ENCODE measurements at regions not wholly inside any gene's neighbourhood (a gene's known extent, or its start where the extent isn't known, plus 50 kb on each side); places are given as distances from the start of the nearest gene placed in this dataset.

GRCh38 chr6:2471472-2471871 lies 226.1 kb upstream of the GMDS start:
- POLR2A ChIA-PET = interaction anchor here (0.5 kb wide), 1 partner anchor 293 kb away, joined by 5 read pairs; the partner anchor contains the start of gene WRNIP1
- DNase-seq (ENCODE audit: low read depth, low spot score) (no peak), ATAC-seq (no peak)
- intact Hi-C loops (cut with micrococcal nuclease; ENCODE audit: unreplicated experiment) = no loop called here
- H3K9me3 ChIP-seq (ENCODE audit: control insufficient read depth, insufficient read depth, low read depth, low read length) = no peaks in the 10 kb centered on the region
- no TSS peak for BruUV-seq (replicated peaks)
- CTCF ChIA-PET = no interaction called here
- no peaks in the 10 kb centered on the region for H3K4me1 ChIP-seq (ENCODE audit: control insufficient read depth, insufficient read depth, low read length)
- TF ChIP-seq CTCF (IDR thresholded peaks at IDR 0.05) = no peak
- no peak for TF ChIP-seq REST (IDR thresholded peaks at IDR 0.05; ENCODE audit: insufficient read depth in 1 of 2, low read depth in 2 of 2, low read length in 1 of 2)
- TF ChIP-seq POLR2AphosphoS5 (IDR thresholded peaks at IDR 0.05; ENCODE audit: low read depth, low read length) = no peak
- TF ChIP-seq TCF7L2 (IDR thresholded peaks at IDR 0.05; ENCODE audit: low read depth, low read length) = no peak
- TF ChIP-seq SIN3A (IDR thresholded peaks at IDR 0.05; ENCODE audit: borderline replicate concordance, insufficient read depth, low read depth, low read length) = no peak
- no peak overlapping the region for H3K4me3 ChIP-seq (ENCODE audit: low read depth in 2 of 2, low read length in 2 of 2)
- H3K27ac ChIP-seq (ENCODE audit: low read length) = no peak overlapping the region
- in situ Hi-C loops (cut with HindIII; ENCODE audit: low pct_unique_long_range_greater_than_20kb, low sequenced_read_pairs) = no loop called here
- no peaks in the 10 kb centered on the region for H3K36me3 ChIP-seq (ENCODE audit: control insufficient read depth, insufficient read depth, low read length)
- H3K27me3 ChIP-seq (ENCODE audit: control insufficient read depth, insufficient read depth, low read length) = peaks cover 15% of the 10 kb centered on the region

GRCh38 chr6:2469428-2469827 lies 224.0 kb upstream of the GMDS start:
- POLR2A ChIA-PET = no interaction called here
- intact Hi-C loops (cut with micrococcal nuclease; ENCODE audit: unreplicated experiment) = no loop called here
- no TSS peak for BruUV-seq (replicated peaks)

More at GRCh38 chr6:2469428-2469827, 224.0 kb upstream of the GMDS start:
- Histone ChIP-seq H3K27ac (ENCODE audit: low read length) (no peak overlapping the region), H3K4me1 (ENCODE audit: control insufficient read depth, insufficient read depth, low read length) (no peaks in the 10 kb centered on the region), H3K36me3 (ENCODE audit: control insufficient read depth, insufficient read depth, low read length) (no peaks in the 10 kb centered on the region), H3K9me3 (ENCODE audit: control insufficient read depth, insufficient read depth, low read depth, low read length) (no peaks in the 10 kb centered on the region), H3K4me3 (ENCODE audit: low read depth in 2 of 2, low read length in 2 of 2) (no peak overlapping the region), H3K27me3 (ENCODE audit: control insufficient read depth, insufficient read depth, low read length) (peaks cover 15% of the 10 kb centered on the region)
- TF ChIP-seq REST (IDR thresholded peaks at IDR 0.05; ENCODE audit: insufficient read depth in 1 of 2, low read depth in 2 of 2, low read length in 1 of 2) (no peak), POLR2AphosphoS5 (IDR thresholded peaks at IDR 0.05; ENCODE audit: low read depth, low read length) (no peak), TCF7L2 (IDR thresholded peaks at IDR 0.05; ENCODE audit: low read depth, low read length) (no peak), SIN3A (IDR thresholded peaks at IDR 0.05; ENCODE audit: borderline replicate concordance, insufficient read depth, low read depth, low read length) (no peak), CTCF (IDR thresholded peaks at IDR 0.05) (no peak)
- CTCF ChIA-PET = no interaction called here
- DNase-seq (ENCODE audit: low read depth, low spot score) (no peak), ATAC-seq (no peak)
- in situ Hi-C loops (cut with HindIII; ENCODE audit: low pct_unique_long_range_greater_than_20kb, low sequenced_read_pairs) = no loop called here

Data from Panc1 (cell line).